CD14-positive monocyte (primary cell): ENCODE measurements at regions not wholly inside any gene's neighbourhood (a gene's known extent, or its start where the extent isn't known, plus 50 kb on each side); places are given as distances from the start of the nearest gene placed in this dataset.

ENCODE experiments used
- DNase-seq, 3 donors: peaks; one replicate each; pipeline ENCODE4 v3.0.0-alpha.2; 2011 to 2022
- H2AFZ ChIP-seq: 2 replicates; pipeline ENCODE4 v1.6.0; 2012; ENCODE audit warnings: mild to moderate bottlenecking, low read depth, low read length, inconsistent platforms; ENCODE audit not compliant: insufficient read depth, poor library complexity, severe bottlenecking
- H3K27ac ChIP-seq, 2 donors: 1 replicate in 1 of 2; 2 replicates in 1 of 2; pipeline ENCODE4 v1.5.1; 2012 to 2013; ENCODE audit warnings: low read length in 2 of 2, control low read depth in 1 of 2, inconsistent platforms in 1 of 2, low read depth in 1 of 2, mild to moderate bottlenecking in 1 of 2
- H3K27me3 ChIP-seq, 2 donors: one replicate each; pipeline versions ENCODE4 v1.6.0 to v1.6.1; 2011 to 2013; ENCODE audit warnings: low read length in 2 of 2; ENCODE audit not compliant: control insufficient read depth in 2 of 2, insufficient read depth in 2 of 2
- H3K36me3 ChIP-seq, 2 donors: replicated peaks in 1 of 2; 1 replicate in 1 of 2; 2 replicates in 1 of 2; pipeline versions ENCODE4 v1.5.1 to v1.6.1; 2012 to 2013; ENCODE audit warnings: low read length in 2 of 2, control low read depth in 1 of 2, inconsistent platforms in 1 of 2, mild to moderate bottlenecking in 1 of 2; ENCODE audit not compliant: insufficient read depth in 2 of 2, control insufficient read depth in 1 of 2
- H3K4me1 ChIP-seq, 2 donors: 1 replicate in 1 of 2; 2 replicates in 1 of 2; pipeline versions ENCODE4 v1.5.1 to v1.6.1; 2012 to 2013; ENCODE audit warnings: low read length in 2 of 2, control low read depth in 1 of 2, inconsistent platforms in 1 of 2, mild to moderate bottlenecking in 1 of 2, moderate library complexity in 1 of 2; ENCODE audit not compliant: insufficient read depth in 2 of 2, control insufficient read depth in 1 of 2
- H3K4me2 ChIP-seq: replicated peaks from 2 replicates; pipeline ENCODE3; 2012; ENCODE audit warnings: low read length, moderate library complexity, mild to moderate bottlenecking; ENCODE audit not compliant: poor library complexity, severe bottlenecking; ENCODE audit errors: extremely low read depth
- H3K4me3 ChIP-seq, 3 experiments: fragments of 200-600 bp in 1 of 3; sonication (generic) in 1 of 3; replicated peaks in 1 of 3; 1 replicate in 2 of 3; 2 replicates in 1 of 3; pipeline ENCODE4 v1.5.1; 2011 to 2013; ENCODE audit warnings: low read length in 3 of 3, mild to moderate bottlenecking in 3 of 3, control low read depth in 2 of 3, low read depth in 2 of 3, inconsistent platforms in 1 of 3, moderate library complexity in 1 of 3
- H3K79me2 ChIP-seq: 2 replicates; pipeline ENCODE4 v1.6.0; 2012; ENCODE audit warnings: mild to moderate bottlenecking, control low read depth, inconsistent platforms, low read length, moderate library complexity; ENCODE audit not compliant: insufficient read depth
- H3K9ac ChIP-seq: 2 replicates; pipeline ENCODE4 v1.6.0; 2017; ENCODE audit warnings: low read length, mild to moderate bottlenecking; ENCODE audit not compliant: insufficient read depth, poor library complexity, severe bottlenecking
- H3K9me3 ChIP-seq, 2 donors: replicated peaks in 1 of 2; 1 replicate in 1 of 2; 2 replicates in 1 of 2; pipeline versions ENCODE4 v1.5.1 to v1.6.1; 2012 to 2013; ENCODE audit warnings: low read length in 2 of 2, control low read depth in 1 of 2; ENCODE audit not compliant: control insufficient read depth in 1 of 2, insufficient read depth in 1 of 2
- H4K20me1 ChIP-seq: 2 replicates; pipeline ENCODE4 v1.6.0; 2012; ENCODE audit warnings: mild to moderate bottlenecking, low read length, control low read depth, moderate library complexity; ENCODE audit not compliant: insufficient read depth
- H3K27ac Mint-ChIP-seq, 7 donors: one replicate each; pipeline ENCODE4 v1.8.0; 2020; ENCODE audit warnings: mild to moderate bottlenecking in 7 of 7, mixed read lengths in 7 of 7, moderate library complexity in 6 of 7, inconsistent platforms in 2 of 7
- H3K27me3 Mint-ChIP-seq, 3 donors: one replicate each; pipeline ENCODE4 v1.8.0; 2021 to 2022; ENCODE audit warnings: low read depth in 3 of 3, mild to moderate bottlenecking in 3 of 3, mixed read lengths in 3 of 3, moderate library complexity in 3 of 3, inconsistent platforms in 1 of 3
- H3K36me3 Mint-ChIP-seq, 2 donors: one replicate each; pipeline ENCODE4 v1.8.0; 2020; ENCODE audit warnings: mixed read lengths in 2 of 2, inconsistent platforms in 1 of 2, mild to moderate bottlenecking in 1 of 2
- H3K4me1 Mint-ChIP-seq: one replicate; pipeline ENCODE4 v1.8.0; 2020; ENCODE audit warnings: mild to moderate bottlenecking, mixed read lengths
- H3K4me3 Mint-ChIP-seq, 2 donors: one replicate each; pipeline ENCODE4 v1.8.0; 2020; ENCODE audit warnings: mild to moderate bottlenecking in 2 of 2, mixed read lengths in 2 of 2, moderate library complexity in 1 of 2
- H3K9me3 Mint-ChIP-seq, 7 donors: one replicate each; pipeline ENCODE4 v1.8.0; 2020 to 2022; ENCODE audit warnings: mixed read lengths in 7 of 7, mild to moderate bottlenecking in 6 of 7, moderate library complexity in 6 of 7, inconsistent platforms in 2 of 7
- WGBS: methylation state at CpG from one replicate; pipeline ENCODE4 v1.1.5; 2013; ENCODE audit warnings: missing lambda C conversion rate; ENCODE audit not compliant: insufficient coverage; 5-methylcytosine and 5-hydroxymethylcytosine counted together
- intact Hi-C, 2 donors: fragments of 100-400 bp; cut with micrococcal nuclease; formaldehyde crosslinking; loops; one replicate each; pipeline versions ENCODE4 v1.15.0 to v1.15.1; 2023
- TF ChIP-seq, protein P1 (sequence below): fragments of 200-600 bp; IDR thresholded peaks from one replicate; pipeline ENCODE4 v1.8.0; 2022; ENCODE audit warnings: antibody characterized with exemption, mild to moderate bottlenecking

DNA sequence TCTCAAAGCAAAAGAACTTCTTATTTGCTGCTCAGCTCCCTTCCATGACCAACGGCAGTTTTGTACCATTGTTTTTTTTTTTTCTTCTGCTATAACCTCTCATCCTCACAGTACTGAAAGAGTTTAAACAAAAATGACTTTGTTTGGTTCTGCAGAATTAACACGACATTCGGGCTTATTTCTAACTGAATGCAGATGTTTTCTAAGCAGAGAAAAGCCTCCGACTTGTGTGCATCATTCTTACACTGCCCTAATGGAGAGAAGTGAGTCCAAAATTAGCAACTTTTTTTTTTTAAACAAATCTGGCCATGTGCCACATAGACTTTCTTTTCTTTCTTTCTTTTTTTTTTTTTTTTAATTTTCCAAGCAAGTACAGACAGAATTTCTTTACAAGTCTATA is 382.7 kb downstream of the HDGFL1 start:
- Histone ChIP-seq H3K4me1 (no peaks in the 10 kb centered on the region), H4K20me1 (no peaks in the 10 kb centered on the region), H2AFZ (no peak overlapping the region), H3K9me3 (peaks cover 0 to 4% of the 10 kb centered on the region in 2 donors), H3K27me3 (no peaks in the 10 kb centered on the region), H3K4me3 (no peak overlapping the region), H3K27ac (no peak overlapping the region), H3K4me2 (no peak overlapping the region), H3K79me2 (no peaks in the 10 kb centered on the region), H3K9ac (no peak overlapping the region), H3K36me3 (no peaks in the 10 kb centered on the region)
- TF ChIP-seq, protein P1, sequence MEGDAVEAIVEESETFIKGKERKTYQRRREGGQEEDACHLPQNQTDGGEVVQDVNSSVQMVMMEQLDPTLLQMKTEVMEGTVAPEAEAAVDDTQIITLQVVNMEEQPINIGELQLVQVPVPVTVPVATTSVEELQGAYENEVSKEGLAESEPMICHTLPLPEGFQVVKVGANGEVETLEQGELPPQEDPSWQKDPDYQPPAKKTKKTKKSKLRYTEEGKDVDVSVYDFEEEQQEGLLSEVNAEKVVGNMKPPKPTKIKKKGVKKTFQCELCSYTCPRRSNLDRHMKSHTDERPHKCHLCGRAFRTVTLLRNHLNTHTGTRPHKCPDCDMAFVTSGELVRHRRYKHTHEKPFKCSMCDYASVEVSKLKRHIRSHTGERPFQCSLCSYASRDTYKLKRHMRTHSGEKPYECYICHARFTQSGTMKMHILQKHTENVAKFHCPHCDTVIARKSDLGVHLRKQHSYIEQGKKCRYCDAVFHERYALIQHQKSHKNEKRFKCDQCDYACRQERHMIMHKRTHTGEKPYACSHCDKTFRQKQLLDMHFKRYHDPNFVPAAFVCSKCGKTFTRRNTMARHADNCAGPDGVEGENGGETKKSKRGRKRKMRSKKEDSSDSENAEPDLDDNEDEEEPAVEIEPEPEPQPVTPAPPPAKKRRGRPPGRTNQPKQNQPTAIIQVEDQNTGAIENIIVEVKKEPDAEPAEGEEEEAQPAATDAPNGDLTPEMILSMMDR = no peak
- intact Hi-C loops = no loop called here
- Mint-ChIP-seq H3K27me3 (no peaks in the 10 kb centered on the region), H3K9me3 (peaks cover 0 to 4% (median 0%) of the 10 kb centered on the region in 7 donors), H3K4me3 (no peak overlapping the region), H3K27ac (no peak overlapping the region), H3K36me3 (no peaks in the 10 kb centered on the region), H3K4me1 (peaks cover 7% of the 10 kb centered on the region)
- DNase-seq = no peak
- no CpG with 5 or more reads among the region's 4 CpGs for WGBS

DNA sequence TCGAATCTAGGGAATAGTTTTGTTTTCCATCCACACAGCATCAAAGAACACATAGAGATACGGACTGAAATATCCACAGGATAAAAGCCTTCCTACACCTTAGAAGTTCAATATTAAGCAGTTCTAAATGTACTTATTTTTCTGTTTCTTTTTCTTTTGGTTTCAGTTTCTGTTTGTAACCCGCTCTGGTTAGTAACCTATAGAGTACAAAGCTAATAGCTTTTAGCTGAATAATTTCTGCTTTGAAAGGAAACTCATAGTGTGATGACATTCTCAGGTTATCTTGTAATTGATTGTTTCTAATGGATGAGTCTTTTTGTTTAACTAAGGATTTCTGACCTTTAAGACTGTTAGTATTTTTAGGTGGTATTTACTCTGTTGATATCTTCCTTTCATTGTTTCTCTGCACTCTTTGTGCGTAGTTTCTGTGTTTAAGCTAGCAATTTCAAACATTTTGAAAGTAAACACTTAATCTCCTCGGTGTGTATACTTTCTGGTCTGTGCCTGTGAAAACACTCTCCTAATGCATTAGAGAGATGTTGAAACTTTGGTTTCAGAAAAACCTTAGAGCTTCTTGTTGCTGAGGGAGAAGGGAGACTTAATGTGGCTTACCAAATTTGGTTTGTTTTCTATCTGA is 385.5 kb downstream of the HDGFL1 start:
- Mint-ChIP-seq H3K27ac (no peak overlapping the region), H3K27me3 (no peaks in the 10 kb centered on the region), H3K4me3 (peak overlapping the region in 1 of 2 donors; percentile 46), H3K4me1 (peaks cover 7% of the 10 kb centered on the region), H3K36me3 (no peaks in the 10 kb centered on the region), H3K9me3 (peaks cover 0 to 5% (median 2%) of the 10 kb centered on the region in 7 donors)
- no CpG with 5 or more reads among the region's 5 CpGs for WGBS
- Histone ChIP-seq H3K27ac (no peak overlapping the region), H3K9ac (no peak overlapping the region), H3K9me3 (no peaks in the 10 kb centered on the region), H3K79me2 (no peaks in the 10 kb centered on the region), H3K4me2 (peak overlapping the region; percentile 2), H3K36me3 (no peaks in the 10 kb centered on the region), H4K20me1 (no peaks in the 10 kb centered on the region), H3K4me1 (no peaks in the 10 kb centered on the region), H3K4me3 (no peak overlapping the region), H3K27me3 (no peaks in the 10 kb centered on the region), H2AFZ (peak overlapping the region; percentile 1)
- intact Hi-C loops = no loop called here
- TF ChIP-seq, protein P1 = no peak
- no peak for DNase-seq
